Prostate gland (tissue), 2 donors: ENCODE measurements at regions not wholly inside any gene's neighbourhood (a gene's known extent, or its start where the extent isn't known, plus 50 kb on each side); places are given as distances from the start of the nearest gene placed in this dataset.

Experiments
- DNase-seq: peaks from one replicate; pipeline ENCODE4 v3.0.0-alpha.2; 2019; ENCODE audit warnings: low spot score
- H3K27ac ChIP-seq, 2 donors: fragments of 200-600 bp; sonication (generic); 2 replicates each; pipeline ENCODE4 v1.5.1; 2017 to 2019
- H3K27me3 ChIP-seq: fragments of 200-600 bp; sonication (generic); replicated peaks from 2 replicates; pipeline ENCODE4 v1.5.1; 2019; ENCODE audit not compliant: insufficient read depth
- H3K36me3 ChIP-seq, 2 donors: fragments of 200-600 bp; sonication (generic); 1 replicate in 1 of 2; 2 replicates in 1 of 2; pipeline versions ENCODE4 v1.5.1 to v1.8.1; 2017 to 2019
- H3K4me1 ChIP-seq: fragments of 200-600 bp; sonication (generic); replicated peaks from 2 replicates; pipeline ENCODE4 v1.5.1; 2019
- H3K4me3 ChIP-seq, 2 donors: fragments of 200-600 bp; sonication (generic); 2 replicates each; pipeline ENCODE4 v1.5.1; 2017 to 2019
- H3K9me3 ChIP-seq: fragments of 200-600 bp; sonication (generic); 2 replicates; pipeline ENCODE4 v1.5.1; 2017
- CTCF ChIP-seq, 4 experiments: fragments of 200-600 bp in 2 of 4; fragments of 450-650 bp in 2 of 4; sonication (generic) in 2 of 4; IDR thresholded peaks; 1 replicate in 3 of 4; 2 replicates in 1 of 4; pipeline ENCODE4 v1.5.1; 2016 to 2019; ENCODE audit warnings: antibody characterized with exemption in 4 of 4, mild to moderate bottlenecking in 2 of 4, moderate library complexity in 2 of 4
- POLR2A ChIP-seq: fragments of 450-650 bp; IDR thresholded peaks from one replicate; pipeline ENCODE4 v1.6.1; 2016; ENCODE audit warnings: antibody characterized with exemption, mild to moderate bottlenecking
- POLR2AphosphoS5 ChIP-seq: sonication (generic); formaldehyde crosslinking; IDR thresholded peaks from one replicate; pipeline ENCODE4 v1.6.1; 2017; ENCODE audit warnings: antibody characterized with exemption
- WGBS: methylation state at CpG from one replicate; pipeline ENCODE4 v1.1.5; 2018; 5-methylcytosine and 5-hydroxymethylcytosine counted together
- intact Hi-C: fragments of 100-400 bp; cut with DNase I; formaldehyde crosslinking; loops from one replicate; pipeline ENCODE4 v1.14.2; 2022

- Histone ChIP-seq H3K4me1 (no peaks in the 10 kb centered on the region), H3K36me3 (no peaks in the 10 kb centered on the region), H3K27me3 (no peaks in the 10 kb centered on the region), H3K4me3 (no peak overlapping the region), H3K9me3 (no peaks in the 10 kb centered on the region), H3K27ac (no peak overlapping the region)
- DNase-seq: no peak
- WGBS: 85% methylated on average over 5 of the region's 5 CpGs
- intact Hi-C loops: no loop called here
- no peak for TF ChIP-seq POLR2A
- TF ChIP-seq POLR2AphosphoS5: no peak
- TF ChIP-seq CTCF (IDR thresholded peaks at IDR 0.05): no peak
Measured at GRCh38 chr4:178322524-178323183, 880.4 kb upstream of the AGA start.

DNA sequence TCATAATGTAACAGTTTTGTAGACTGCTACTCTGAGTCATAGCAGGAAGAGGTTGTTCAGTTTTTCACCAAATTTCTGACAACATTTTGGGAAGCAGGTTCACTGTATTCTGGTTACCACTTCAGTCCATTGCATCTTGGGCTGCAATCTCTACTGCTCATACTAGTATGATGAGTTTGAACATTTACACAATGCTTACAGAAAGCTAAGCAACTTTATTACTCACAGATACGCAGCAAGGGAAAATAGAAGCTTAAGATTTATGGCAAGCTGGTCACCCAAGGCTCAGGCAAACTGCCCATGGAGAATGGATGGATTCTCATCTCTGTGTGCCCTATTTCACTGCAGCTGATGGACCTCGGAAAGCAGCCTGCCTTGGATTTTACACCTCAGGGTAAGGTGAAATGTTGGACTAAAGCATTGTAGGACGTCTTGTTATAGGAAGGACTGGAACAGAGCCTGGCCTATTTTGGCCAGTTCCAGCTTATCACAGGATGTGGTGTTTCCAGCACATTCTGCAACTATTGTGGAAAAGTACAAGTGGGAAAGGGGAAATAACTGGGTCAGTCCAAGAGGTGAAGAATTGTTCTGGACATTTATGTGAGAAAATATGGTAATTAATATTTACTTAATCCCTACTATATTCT is 887.1 kb upstream of the AGA start:
- intact Hi-C loops: no loop called here
- TF ChIP-seq POLR2A (no peak), POLR2AphosphoS5 (no peak), CTCF (IDR thresholded peaks at IDR 0.05) (no peak)
- 53% methylated on average over 3 of the region's 3 CpGs for WGBS
- Histone ChIP-seq H3K9me3 (no peaks in the 10 kb centered on the region), H3K36me3 (no peaks in the 10 kb centered on the region), H3K27me3 (no peaks in the 10 kb centered on the region), H3K4me3 (no peak overlapping the region), H3K27ac (no peak overlapping the region), H3K4me1 (no peaks in the 10 kb centered on the region)
- DNase-seq: no peak

GRCh38 chr4:178333355-178333754 is 891.1 kb upstream of the AGA start:
- no peaks in the 10 kb centered on the region for H3K27me3 ChIP-seq
- 80% methylated on average over 4 of the region's 4 CpGs for WGBS
- no peaks in the 10 kb centered on the region for H3K36me3 ChIP-seq
- no peak for DNase-seq
- H3K4me3 ChIP-seq: no peak overlapping the region
- H3K27ac ChIP-seq: no peak overlapping the region
- no peaks in the 10 kb centered on the region for H3K4me1 ChIP-seq
- TF ChIP-seq POLR2A (no peak), POLR2AphosphoS5 (no peak), CTCF (IDR thresholded peaks at IDR 0.05) (no peak)
- H3K9me3 ChIP-seq: no peaks in the 10 kb centered on the region
- intact Hi-C loops: no loop called here

- no peak overlapping the region for H3K4me3 ChIP-seq
- TF ChIP-seq CTCF (IDR thresholded peaks at IDR 0.05): no peak
- TF ChIP-seq POLR2AphosphoS5: no peak
- no peak for TF ChIP-seq POLR2A
- intact Hi-C loops: no loop called here
- no peak for DNase-seq
- no peaks in the 10 kb centered on the region for H3K36me3 ChIP-seq
- H3K9me3 ChIP-seq: no peaks in the 10 kb centered on the region
- no peaks in the 10 kb centered on the region for H3K27me3 ChIP-seq
- H3K4me1 ChIP-seq: no peaks in the 10 kb centered on the region
- H3K27ac ChIP-seq: no peak overlapping the region
Measured at GRCh38 chr4:178339769-178340168, 897.5 kb upstream of the AGA start.

- H3K27me3 ChIP-seq: no peaks in the 10 kb centered on the region
- no peak for DNase-seq
- no peaks in the 10 kb centered on the region for H3K36me3 ChIP-seq
- no peaks in the 10 kb centered on the region for H3K9me3 ChIP-seq
- no peaks in the 10 kb centered on the region for H3K4me1 ChIP-seq
- 87% methylated on average over 7 of the region's 7 CpGs for WGBS
- no peak for TF ChIP-seq POLR2AphosphoS5
- TF ChIP-seq POLR2A: no peak
- no peak for TF ChIP-seq CTCF (IDR thresholded peaks at IDR 0.05)
- no peak overlapping the region for H3K27ac ChIP-seq
- H3K4me3 ChIP-seq: no peak overlapping the region
- intact Hi-C loops: no loop called here
Measured at GRCh38 chr4:178340468-178340867, 898.2 kb upstream of the AGA start.
